H9 (cell line): ENCODE measurements at regions not wholly inside any gene's neighbourhood (a gene's known extent, or its start where the extent isn't known, plus 50 kb on each side); places are given as distances from the start of the nearest gene placed in this dataset.

Experiments used
- DNase-seq: peaks from one replicate; pipeline ENCODE4 v3.0.0-alpha.2; 2017
- H2AFZ ChIP-seq: one replicate; pipeline ENCODE4 v1.6.1; 2013; ENCODE audit warnings: mild to moderate bottlenecking, low read length, control low read depth, moderate library complexity
- H2AK5ac ChIP-seq: 2 replicates; pipeline ENCODE4 v1.6.1; 2013; ENCODE audit warnings: low read length, control low read depth, mixed read lengths; ENCODE audit not compliant: insufficient read length
- H2BK120ac ChIP-seq: one replicate; pipeline ENCODE4 v1.6.1; 2013; ENCODE audit warnings: low read depth, mild to moderate bottlenecking, low read length, control low read depth, inconsistent platforms; ENCODE audit not compliant: poor library complexity, severe bottlenecking
- H2BK12ac ChIP-seq: 2 replicates; pipeline ENCODE4 v1.6.1; 2013; ENCODE audit warnings: low read length, control low read depth, mixed read lengths, low read depth; ENCODE audit not compliant: insufficient read length
- H2BK15ac ChIP-seq: 2 replicates; pipeline ENCODE4 v1.6.1; 2013; ENCODE audit warnings: low read depth, low read length, control low read depth
- H2BK20ac ChIP-seq: one replicate; pipeline ENCODE4 v1.6.1; 2013; ENCODE audit warnings: low read depth, mild to moderate bottlenecking, low read length, control low read depth, inconsistent platforms; ENCODE audit not compliant: poor library complexity, severe bottlenecking
- H2BK5ac ChIP-seq: 2 replicates; pipeline ENCODE4 v1.6.1; 2013; ENCODE audit warnings: low read length, control low read depth, mixed read lengths; ENCODE audit not compliant: insufficient read length
- H3K14ac ChIP-seq: 2 replicates; pipeline ENCODE4 v1.6.1; 2013; ENCODE audit warnings: low read length, control low read depth; ENCODE audit not compliant: insufficient read depth
- H3K18ac ChIP-seq: 2 replicates; pipeline ENCODE4 v1.6.1; 2013; ENCODE audit warnings: low read depth, mild to moderate bottlenecking, mixed read lengths, low read length, control low read depth; ENCODE audit not compliant: insufficient read length
- H3K23ac ChIP-seq: 2 replicates; pipeline ENCODE4 v1.6.1; 2013; ENCODE audit warnings: low read length, control low read depth, mixed read lengths, low read depth; ENCODE audit not compliant: insufficient read length
- H3K23me2 ChIP-seq: 2 replicates; pipeline ENCODE4 v1.6.1; 2013; ENCODE audit warnings: low read depth, mild to moderate bottlenecking, mixed read lengths, low read length, control low read depth; ENCODE audit not compliant: insufficient read length, poor library complexity, severe bottlenecking
- H3K27ac ChIP-seq: 2 replicates; pipeline ENCODE4 v1.5.1; 2013; ENCODE audit warnings: low read length, control low read depth, mixed read lengths, low read depth; ENCODE audit not compliant: insufficient read length
- H3K27me3 ChIP-seq: 2 replicates; pipeline ENCODE4 v1.6.1; 2013; ENCODE audit warnings: low read length, control low read depth, inconsistent platforms; ENCODE audit not compliant: insufficient read depth
- H3K4ac ChIP-seq: 2 replicates; pipeline ENCODE4 v1.6.1; 2013; ENCODE audit warnings: low read depth, mild to moderate bottlenecking, control low read depth, inconsistent platforms, low read length, moderate library complexity
- H3K4me1 ChIP-seq: 2 replicates; pipeline ENCODE4 v1.6.1; 2013; ENCODE audit warnings: low read length, control low read depth, inconsistent platforms; ENCODE audit not compliant: insufficient read depth
- H3K4me2 ChIP-seq: 2 replicates; pipeline ENCODE4 v1.6.1; 2013; ENCODE audit warnings: low read length, control low read depth, mixed read lengths; ENCODE audit not compliant: insufficient read length, insufficient read depth
- H3K56ac ChIP-seq: 2 replicates; pipeline ENCODE4 v1.6.1; 2013; ENCODE audit warnings: low read depth, mild to moderate bottlenecking, mixed read lengths, low read length, control low read depth; ENCODE audit not compliant: insufficient read length
- H3K79me1 ChIP-seq: 2 replicates; pipeline ENCODE4 v1.6.1; 2013; ENCODE audit warnings: low read depth, mild to moderate bottlenecking, moderate library complexity, low read length, control low read depth, inconsistent platforms; ENCODE audit not compliant: insufficient read depth, poor library complexity, severe bottlenecking
- H3K79me2 ChIP-seq: 2 replicates; pipeline ENCODE4 v1.6.1; 2013; ENCODE audit warnings: low read length, control low read depth, inconsistent platforms; ENCODE audit not compliant: insufficient read depth
- H3K9ac ChIP-seq: 2 replicates; pipeline ENCODE4 v1.6.1; 2013; ENCODE audit warnings: low read length, control low read depth, mixed read lengths; ENCODE audit not compliant: insufficient read length; ENCODE audit errors: extremely low read depth
- H3K9me3 ChIP-seq: one replicate; pipeline ENCODE4 v1.6.1; 2013; ENCODE audit warnings: low read depth, low read length, inconsistent platforms; ENCODE audit not compliant: control insufficient read depth
- H3T11ph ChIP-seq: one replicate; pipeline ENCODE4 v1.6.1; 2013; ENCODE audit warnings: mild to moderate bottlenecking, low read length, control low read depth, inconsistent platforms
- H4K20me1 ChIP-seq: one replicate; pipeline ENCODE4 v1.6.1; 2013; ENCODE audit not compliant: control insufficient read depth, insufficient read length, insufficient read depth
- H4K5ac ChIP-seq: 2 replicates; pipeline ENCODE4 v1.6.1; 2013; ENCODE audit warnings: low read depth, mild to moderate bottlenecking, mixed read lengths, low read length, control low read depth; ENCODE audit not compliant: insufficient read length
- H4K8ac ChIP-seq: replicated peaks from 2 replicates; pipeline ENCODE4 v1.6.1; 2013; ENCODE audit warnings: low read length, control low read depth, mixed read lengths, low read depth; ENCODE audit not compliant: insufficient read length
- H4K91ac ChIP-seq: 2 replicates; pipeline ENCODE4 v1.6.1; 2013; ENCODE audit warnings: low read depth, mild to moderate bottlenecking, moderate library complexity, mixed read lengths, low read length, control low read depth; ENCODE audit not compliant: insufficient read length
- H3K27ac Mint-ChIP-seq, 3 experiments: 2 replicates in 2 of 3; 3 replicates in 1 of 3; pipeline ENCODE4 v1.8.0; 2020 to 2021; ENCODE audit warnings: mixed read lengths in 3 of 3, mild to moderate bottlenecking in 1 of 3, moderate library complexity in 1 of 3
- H3K27me3 Mint-ChIP-seq: 2 replicates; pipeline ENCODE4 v1.8.0; 2021; ENCODE audit warnings: low read depth, mild to moderate bottlenecking, moderate library complexity, mixed read lengths
- H3K36me3 Mint-ChIP-seq, 3 experiments: 2 replicates in 2 of 3; 3 replicates in 1 of 3; pipeline ENCODE4 v1.8.0; 2020 to 2021; ENCODE audit warnings: low read depth in 3 of 3, mixed read lengths in 3 of 3; ENCODE audit not compliant: insufficient read depth in 1 of 3
- H3K4me1 Mint-ChIP-seq, 2 experiments: 2 replicates each; pipeline ENCODE4 v1.8.0; 2020; ENCODE audit warnings: mixed read lengths in 2 of 2
- H3K4me3 Mint-ChIP-seq, 2 experiments: 2 replicates in 1 of 2; 3 replicates in 1 of 2; pipeline ENCODE4 v1.8.0; 2020 to 2021; ENCODE audit warnings: mild to moderate bottlenecking in 2 of 2, mixed read lengths in 2 of 2, moderate library complexity in 1 of 2
- H3K9me3 Mint-ChIP-seq, 2 experiments: 2 replicates in 1 of 2; 3 replicates in 1 of 2; pipeline ENCODE4 v1.8.0; 2020; ENCODE audit warnings: mild to moderate bottlenecking in 2 of 2, mixed read lengths in 2 of 2, moderate library complexity in 1 of 2
- WGBS: extraction: QIAGEN DNeasy Blood & Tissue Kit; methylation state at CpG from one replicate; pipeline ENCODE4 v1.1.7; 2013; ENCODE audit warnings: missing lambda C conversion rate, low lambda C conversion rate, mixed read lengths; ENCODE audit not compliant: insufficient read length; ENCODE audit errors: extremely low coverage; 5-methylcytosine and 5-hydroxymethylcytosine counted together
- TF ChIP-seq, protein P1 (sequence below): fragments of 200-600 bp; sonication (generic); conservative IDR thresholded peaks from 3 replicates; pipeline ENCODE4 v1.8.0; 2021; ENCODE audit warnings: antibody characterized with exemption, mild to moderate bottlenecking

DNA sequence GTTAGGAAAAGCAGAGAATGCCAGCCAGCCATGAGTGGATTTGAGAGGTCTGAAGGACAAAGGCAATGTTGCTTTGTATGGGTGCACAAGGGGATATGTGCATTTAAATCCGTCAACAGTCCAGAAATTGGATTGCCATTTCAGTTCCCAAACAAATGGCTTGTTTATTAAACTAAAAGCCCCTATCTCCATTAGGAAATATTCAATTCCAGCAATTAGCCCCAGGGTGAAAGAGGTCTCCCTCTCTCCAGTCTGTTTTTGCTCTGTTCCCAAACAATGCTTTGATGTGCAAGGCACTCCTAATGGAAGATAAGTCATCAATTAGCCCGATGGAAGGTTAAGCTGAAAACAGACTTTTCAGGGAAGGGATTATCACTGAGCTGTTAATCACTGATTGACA is 101.3 kb downstream of the C9orf152 start:
- Histone ChIP-seq H4K20me1 (no peaks in the 10 kb centered on the region), H2BK120ac (no peak overlapping the region), H3K79me2 (no peaks in the 10 kb centered on the region), H4K8ac (no peak overlapping the region), H2BK15ac (no peak overlapping the region), H2AFZ (no peak overlapping the region), H2AK5ac (peak overlapping the region; percentile 88), H3K23me2 (no peaks in the 10 kb centered on the region), H3K14ac (no peak overlapping the region), H3K9ac (no peak overlapping the region), H3T11ph (no peak overlapping the region), H4K5ac (no peak overlapping the region), H3K79me1 (no peaks in the 10 kb centered on the region), H3K27ac (no peak overlapping the region), H3K56ac (no peak overlapping the region), H3K23ac (no peak overlapping the region), H2BK12ac (no peak overlapping the region), H2BK5ac (no peak overlapping the region), H3K18ac (no peak overlapping the region), H3K4ac (no peak overlapping the region), H2BK20ac (no peak overlapping the region), H4K91ac (no peak overlapping the region), H3K9me3 (no peaks in the 10 kb centered on the region), H3K27me3 (no peaks in the 10 kb centered on the region), H3K4me1 (peaks cover 4% of the 10 kb centered on the region), H3K4me2 (no peak overlapping the region)
- H3K27me3 Mint-ChIP-seq, result no peaks in the 10 kb centered on the region
- H3K4me3 Mint-ChIP-seq, result no peak overlapping the region
- DNase-seq, result no peak
- H3K9me3 Mint-ChIP-seq, result no peaks in the 10 kb centered on the region
- H3K27ac Mint-ChIP-seq, result peak overlapping the region in 1 of 3 experiments; percentile 89; a peak in 3 of 7 replicates
- peaks cover 42 to 43% of the 10 kb centered on the region in 2 experiments for H3K4me1 Mint-ChIP-seq
- TF ChIP-seq, protein P1, sequence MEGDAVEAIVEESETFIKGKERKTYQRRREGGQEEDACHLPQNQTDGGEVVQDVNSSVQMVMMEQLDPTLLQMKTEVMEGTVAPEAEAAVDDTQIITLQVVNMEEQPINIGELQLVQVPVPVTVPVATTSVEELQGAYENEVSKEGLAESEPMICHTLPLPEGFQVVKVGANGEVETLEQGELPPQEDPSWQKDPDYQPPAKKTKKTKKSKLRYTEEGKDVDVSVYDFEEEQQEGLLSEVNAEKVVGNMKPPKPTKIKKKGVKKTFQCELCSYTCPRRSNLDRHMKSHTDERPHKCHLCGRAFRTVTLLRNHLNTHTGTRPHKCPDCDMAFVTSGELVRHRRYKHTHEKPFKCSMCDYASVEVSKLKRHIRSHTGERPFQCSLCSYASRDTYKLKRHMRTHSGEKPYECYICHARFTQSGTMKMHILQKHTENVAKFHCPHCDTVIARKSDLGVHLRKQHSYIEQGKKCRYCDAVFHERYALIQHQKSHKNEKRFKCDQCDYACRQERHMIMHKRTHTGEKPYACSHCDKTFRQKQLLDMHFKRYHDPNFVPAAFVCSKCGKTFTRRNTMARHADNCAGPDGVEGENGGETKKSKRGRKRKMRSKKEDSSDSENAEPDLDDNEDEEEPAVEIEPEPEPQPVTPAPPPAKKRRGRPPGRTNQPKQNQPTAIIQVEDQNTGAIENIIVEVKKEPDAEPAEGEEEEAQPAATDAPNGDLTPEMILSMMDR, result no peak
- no peaks in the 10 kb centered on the region for H3K36me3 Mint-ChIP-seq
- WGBS, result no CpG with 5 or more reads among the region's 2 CpGs
